ENCODE measurements at regions not wholly inside any gene's neighbourhood (a gene's known extent, or its start where the extent isn't known, plus 50 kb on each side); places are given as distances from the start of the nearest gene placed in this dataset.

DNA sequence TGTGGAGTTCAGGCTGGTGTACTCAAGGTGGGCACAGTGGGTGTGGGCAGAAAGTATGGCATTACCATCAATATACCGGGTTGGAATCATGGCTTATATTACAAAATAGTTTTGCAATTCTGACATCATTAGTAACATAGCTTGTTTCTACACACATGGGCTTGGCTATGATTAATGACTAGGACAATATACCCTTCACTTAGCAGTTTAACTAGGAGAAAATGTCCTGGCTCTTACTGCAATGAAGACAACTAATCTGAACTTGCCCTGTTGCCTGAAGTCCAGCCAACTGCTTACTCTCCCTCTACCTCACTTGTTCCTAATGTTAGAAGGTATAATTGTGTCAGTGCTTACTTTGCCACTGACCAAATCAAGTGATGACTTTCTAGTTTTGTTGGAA is 612.5 kb downstream of the EFNA5 start:
- Histone ChIP-seq H2AFZ (ENCODE audit: low read depth) (no peak overlapping the region), H3F3A (replicated peaks; ENCODE audit: insufficient read depth) (no peaks in the 10 kb centered on the region), H3K27me3 (ENCODE audit: insufficient read depth) (no peaks in the 10 kb centered on the region), H3K9ac (no peak overlapping the region), H4K20me1 (ENCODE audit: insufficient read depth) (no peaks in the 10 kb centered on the region), H3K9me2 (no peaks in the 10 kb centered on the region), H3K4me3 (ENCODE audit: low read depth in 2 of 2, low read length in 1 of 2) (no peak overlapping the region), H3K4me1 (ENCODE audit: control insufficient read depth in 1 of 2, insufficient read depth in 2 of 2, low read depth in 1 of 2, low read length in 1 of 2) (no peaks in the 10 kb centered on the region), H3K27ac (ENCODE audit: low read depth in 2 of 2, low read length in 1 of 2) (no peak overlapping the region), H3K79me2 (ENCODE audit: insufficient read depth) (no peaks in the 10 kb centered on the region), H3K4me2 (no peak overlapping the region), H3K9me3 (no peaks in the 10 kb centered on the region), H3K36me3 (replicated peaks in 1 of 2; ENCODE audit: control insufficient read depth in 1 of 2, insufficient read depth in 2 of 2, low read length in 1 of 2) (no peaks in the 10 kb centered on the region)
- POLR2A ChIA-PET: no interaction called here
- no peak for DNase-seq
- TF ChIP-seq, protein P1, sequence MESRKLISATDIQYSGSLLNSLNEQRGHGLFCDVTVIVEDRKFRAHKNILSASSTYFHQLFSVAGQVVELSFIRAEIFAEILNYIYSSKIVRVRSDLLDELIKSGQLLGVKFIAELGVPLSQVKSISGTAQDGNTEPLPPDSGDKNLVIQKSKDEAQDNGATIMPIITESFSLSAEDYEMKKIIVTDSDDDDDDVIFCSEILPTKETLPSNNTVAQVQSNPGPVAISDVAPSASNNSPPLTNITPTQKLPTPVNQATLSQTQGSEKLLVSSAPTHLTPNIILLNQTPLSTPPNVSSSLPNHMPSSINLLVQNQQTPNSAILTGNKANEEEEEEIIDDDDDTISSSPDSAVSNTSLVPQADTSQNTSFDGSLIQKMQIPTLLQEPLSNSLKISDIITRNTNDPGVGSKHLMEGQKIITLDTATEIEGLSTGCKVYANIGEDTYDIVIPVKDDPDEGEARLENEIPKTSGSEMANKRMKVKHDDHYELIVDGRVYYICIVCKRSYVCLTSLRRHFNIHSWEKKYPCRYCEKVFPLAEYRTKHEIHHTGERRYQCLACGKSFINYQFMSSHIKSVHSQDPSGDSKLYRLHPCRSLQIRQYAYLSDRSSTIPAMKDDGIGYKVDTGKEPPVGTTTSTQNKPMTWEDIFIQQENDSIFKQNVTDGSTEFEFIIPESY (IDR thresholded peaks at IDR 0.05; ENCODE audit: borderline replicate concordance, low read depth): no peak
- no peak for TF ChIP-seq SMC3 (IDR thresholded peaks at IDR 0.05; ENCODE audit: low read depth, low read length)
- TF ChIP-seq JUND (IDR thresholded peaks at IDR 0.05): no peak
- no peak for TF ChIP-seq ELF1 (IDR thresholded peaks at IDR 0.05)
- TF ChIP-seq, protein P2, sequence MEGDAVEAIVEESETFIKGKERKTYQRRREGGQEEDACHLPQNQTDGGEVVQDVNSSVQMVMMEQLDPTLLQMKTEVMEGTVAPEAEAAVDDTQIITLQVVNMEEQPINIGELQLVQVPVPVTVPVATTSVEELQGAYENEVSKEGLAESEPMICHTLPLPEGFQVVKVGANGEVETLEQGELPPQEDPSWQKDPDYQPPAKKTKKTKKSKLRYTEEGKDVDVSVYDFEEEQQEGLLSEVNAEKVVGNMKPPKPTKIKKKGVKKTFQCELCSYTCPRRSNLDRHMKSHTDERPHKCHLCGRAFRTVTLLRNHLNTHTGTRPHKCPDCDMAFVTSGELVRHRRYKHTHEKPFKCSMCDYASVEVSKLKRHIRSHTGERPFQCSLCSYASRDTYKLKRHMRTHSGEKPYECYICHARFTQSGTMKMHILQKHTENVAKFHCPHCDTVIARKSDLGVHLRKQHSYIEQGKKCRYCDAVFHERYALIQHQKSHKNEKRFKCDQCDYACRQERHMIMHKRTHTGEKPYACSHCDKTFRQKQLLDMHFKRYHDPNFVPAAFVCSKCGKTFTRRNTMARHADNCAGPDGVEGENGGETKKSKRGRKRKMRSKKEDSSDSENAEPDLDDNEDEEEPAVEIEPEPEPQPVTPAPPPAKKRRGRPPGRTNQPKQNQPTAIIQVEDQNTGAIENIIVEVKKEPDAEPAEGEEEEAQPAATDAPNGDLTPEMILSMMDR (IDR thresholded peaks at IDR 0.05): no peak
- TF ChIP-seq TAF1 (IDR thresholded peaks at IDR 0.05; ENCODE audit: borderline replicate concordance, low read depth, low read length): no peak
- TF ChIP-seq, protein P3, sequence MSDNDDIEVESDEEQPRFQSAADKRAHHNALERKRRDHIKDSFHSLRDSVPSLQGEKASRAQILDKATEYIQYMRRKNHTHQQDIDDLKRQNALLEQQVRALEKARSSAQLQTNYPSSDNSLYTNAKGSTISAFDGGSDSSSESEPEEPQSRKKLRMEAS (IDR thresholded peaks at IDR 0.05; ENCODE audit: low read depth): no peak
- no peak for TF ChIP-seq GATA2 (CRISPR knock-in tag; IDR thresholded peaks at IDR 0.05)
- no peak for TF ChIP-seq EZH2phosphoT487 (IDR thresholded peaks at IDR 0.05; ENCODE audit: borderline replicate concordance, low read depth)
- TF ChIP-seq RCOR1 (IDR thresholded peaks at IDR 0.05; ENCODE audit: low read length): no peak
- CTCF ChIA-PET: no interaction called here
- WGBS (ENCODE audit: low lambda C conversion rate): 86% methylated on average over 1 of the region's 1 CpG

DNA sequence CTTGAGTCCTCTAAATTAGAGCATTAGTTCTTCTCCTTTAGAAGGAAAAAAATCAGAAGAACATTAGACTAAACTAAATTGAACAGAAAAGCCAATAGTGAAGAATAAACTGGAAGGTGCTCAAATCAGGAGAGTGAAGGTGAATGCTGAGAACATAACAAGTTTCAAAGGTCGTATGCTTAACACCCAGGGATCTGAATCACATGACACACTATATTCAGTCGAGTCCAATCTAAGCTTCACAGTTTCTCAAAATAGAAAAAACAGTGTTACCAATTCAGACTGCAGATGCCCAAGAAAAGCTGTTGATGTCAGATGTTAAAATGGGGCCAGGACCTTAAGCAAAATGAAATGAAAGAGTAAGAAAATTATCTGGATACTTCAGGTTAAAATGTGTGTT is 614.5 kb downstream of the EFNA5 start:
- H3K79me2 ChIP-seq (ENCODE audit: insufficient read depth): no peaks in the 10 kb centered on the region
- H3K36me3 ChIP-seq (replicated peaks in 1 of 2; ENCODE audit: control insufficient read depth in 1 of 2, insufficient read depth in 2 of 2, low read length in 1 of 2): no peaks in the 10 kb centered on the region
- H3F3A ChIP-seq (replicated peaks; ENCODE audit: insufficient read depth): no peaks in the 10 kb centered on the region
- H3K9ac ChIP-seq: no peak overlapping the region
- no peaks in the 10 kb centered on the region for H3K27me3 ChIP-seq (ENCODE audit: insufficient read depth)
- TF ChIP-seq RCOR1 (IDR thresholded peaks at IDR 0.05; ENCODE audit: low read length): no peak
- H3K9me2 ChIP-seq: no peaks in the 10 kb centered on the region
- H4K20me1 ChIP-seq (ENCODE audit: insufficient read depth): no peaks in the 10 kb centered on the region
- H3K27ac ChIP-seq (ENCODE audit: low read depth in 2 of 2, low read length in 1 of 2): no peak overlapping the region
- no peaks in the 10 kb centered on the region for H3K4me1 ChIP-seq (ENCODE audit: control insufficient read depth in 1 of 2, insufficient read depth in 2 of 2, low read depth in 1 of 2, low read length in 1 of 2)
- ChIA-PET POLR2A (no interaction called here), CTCF (no interaction called here)
- H3K4me3 ChIP-seq (ENCODE audit: low read depth in 2 of 2, low read length in 1 of 2): no peak overlapping the region
- H2AFZ ChIP-seq (ENCODE audit: low read depth): no peak overlapping the region
- H3K4me2 ChIP-seq: no peak overlapping the region
- no peaks in the 10 kb centered on the region for H3K9me3 ChIP-seq
- WGBS (ENCODE audit: low lambda C conversion rate): 49% methylated on average over 2 of the region's 2 CpGs
- no peak for DNase-seq
